ENCODE measurements at regions not wholly inside any gene's neighbourhood (a gene's known extent, or its start where the extent isn't known, plus 50 kb on each side); places are given as distances from the start of the nearest gene placed in this dataset.

DNA sequence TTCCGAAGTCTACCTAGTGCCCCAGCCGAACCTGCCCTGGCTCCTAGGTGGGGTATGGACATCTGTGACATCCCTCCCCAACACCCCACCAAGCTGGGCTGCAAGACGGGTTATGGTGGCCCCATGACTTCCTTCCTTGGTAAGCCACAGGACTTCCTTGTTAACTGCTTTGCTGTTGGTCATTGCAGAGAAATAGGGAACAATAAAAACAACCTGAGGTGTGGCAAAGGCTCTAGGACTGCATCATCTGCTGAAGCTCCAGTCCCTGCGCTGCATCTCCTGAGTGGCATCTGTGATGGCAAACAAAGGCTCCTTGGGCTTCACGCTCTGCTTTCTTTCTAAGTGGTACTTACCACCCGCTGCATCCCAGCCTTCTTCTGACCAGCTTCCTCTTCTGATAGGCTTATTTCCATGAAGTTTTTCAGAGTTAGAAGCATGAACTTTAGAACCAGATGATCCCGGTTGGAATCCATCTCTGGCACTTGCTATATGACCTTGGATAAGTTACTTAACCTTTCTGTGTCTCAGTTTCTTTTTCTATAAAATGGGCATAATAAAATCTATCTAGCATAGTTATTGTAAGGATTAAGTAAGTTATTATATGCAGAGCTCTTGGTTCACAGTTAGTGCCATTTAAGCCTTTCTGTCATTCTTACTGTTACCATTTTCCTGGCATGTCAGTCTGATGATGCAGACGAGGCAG is 216.8 kb downstream of the RPS24 start:
- TF ChIP-seq CTCF (IDR thresholded peaks at IDR 0.05) (no peak), POLR2A (IDR thresholded peaks at IDR 0.05) (no peak)
